GM12878 (cell line): ENCODE measurements at regions not wholly inside any gene's neighbourhood (a gene's known extent, or its start where the extent isn't known, plus 50 kb on each side); places are given as distances from the start of the nearest gene placed in this dataset.

Source experiments
- BHLHE40 ChIP-seq, 2 experiments: fragments of 450-650 bp in 1 of 2; IDR thresholded peaks; 2 replicates each; pipeline ENCODE4 v1.6.1; 2011 to 2017; ENCODE audit warnings: low read depth in 2 of 2, borderline replicate concordance in 1 of 2, improper control_type of control experiment in 1 of 2, low read length in 1 of 2, mild to moderate bottlenecking in 1 of 2
- EP300 ChIP-seq, 2 experiments: fragments of 150-350 bp in 1 of 2; IDR thresholded peaks; 2 replicates each; pipeline ENCODE4 v1.6.1; 2011 to 2012; ENCODE audit warnings: low read depth in 2 of 2, low read length in 2 of 2, borderline replicate concordance in 1 of 2, improper control_type of control experiment in 1 of 2, inconsistent platforms in 1 of 2; ENCODE audit not compliant: control insufficient read depth in 1 of 2
- FOXM1 ChIP-seq: IDR thresholded peaks from 2 replicates; pipeline ENCODE4 v1.6.1; 2012; ENCODE audit warnings: low read depth, mild to moderate bottlenecking, inconsistent platforms, low read length, moderate library complexity
- NFYB ChIP-seq: IDR thresholded peaks from 2 replicates; pipeline ENCODE4 v1.6.1; 2011; ENCODE audit warnings: low read depth, mild to moderate bottlenecking, low read length, improper control_type of control experiment, moderate library complexity; ENCODE audit not compliant: insufficient read depth
- PAX8 ChIP-seq: fragments of 450-650 bp; IDR thresholded peaks from 2 replicates; pipeline ENCODE4 v1.6.1; 2017; ENCODE audit warnings: mild to moderate bottlenecking, moderate library complexity
- POLR2AphosphoS2 ChIP-seq: IDR thresholded peaks from 2 replicates; pipeline ENCODE4 v1.6.1; 2011; ENCODE audit warnings: low read depth, mild to moderate bottlenecking, low read length, improper control_type of control experiment, moderate library complexity
- TF ChIP-seq, protein P1 (sequence below): fragments of 450-650 bp; conservative IDR thresholded peaks from 2 replicates; pipeline ENCODE4 v1.6.1; 2017; ENCODE audit warnings: mild to moderate bottlenecking, moderate library complexity
- TF ChIP-seq, protein P2 (sequence below): IDR thresholded peaks from 2 replicates; pipeline ENCODE4 v1.6.1; 2012; ENCODE audit warnings: low read depth, low read length, improper control_type of control experiment
- TF ChIP-seq, protein P3 (sequence below): IDR thresholded peaks from 2 replicates; pipeline ENCODE4 v1.6.1; 2012; ENCODE audit warnings: low read depth, low read length, improper control_type of control experiment
- TF ChIP-seq, protein P4 (sequence below), 3 experiments: IDR thresholded peaks in 2 of 3; conservative IDR thresholded peaks in 1 of 3; 2 replicates each; pipeline ENCODE4 v1.5.1; 2011; ENCODE audit warnings: low read depth in 3 of 3, low read length in 3 of 3, mild to moderate bottlenecking in 3 of 3, control low read depth in 2 of 3, moderate library complexity in 2 of 3, inconsistent platforms in 1 of 3, mixed read lengths in 1 of 3; ENCODE audit not compliant: control insufficient read depth in 2 of 3, insufficient read depth in 1 of 3; ENCODE audit errors: extremely low read depth in 1 of 3

DNA sequence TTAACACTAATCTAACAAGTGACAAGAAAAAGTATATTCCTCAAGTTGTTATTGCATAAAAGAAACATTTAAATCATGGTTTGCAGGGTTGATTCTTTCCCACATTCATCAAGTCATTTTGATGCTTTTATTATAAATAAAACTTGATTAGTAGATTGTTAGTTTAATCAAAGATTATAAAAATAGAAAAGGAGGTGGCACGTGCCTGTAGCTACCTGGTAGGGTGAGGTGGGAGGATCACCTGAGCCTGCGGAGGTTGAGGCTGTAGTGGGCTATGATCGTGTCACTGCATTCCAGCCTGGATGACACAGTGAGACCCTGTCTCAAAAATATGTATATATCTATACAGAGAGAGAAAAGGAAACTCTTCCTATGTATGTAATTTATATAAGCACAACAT lies 433.2 kb upstream of the RGS6 start:
- TF ChIP-seq, protein P1, sequence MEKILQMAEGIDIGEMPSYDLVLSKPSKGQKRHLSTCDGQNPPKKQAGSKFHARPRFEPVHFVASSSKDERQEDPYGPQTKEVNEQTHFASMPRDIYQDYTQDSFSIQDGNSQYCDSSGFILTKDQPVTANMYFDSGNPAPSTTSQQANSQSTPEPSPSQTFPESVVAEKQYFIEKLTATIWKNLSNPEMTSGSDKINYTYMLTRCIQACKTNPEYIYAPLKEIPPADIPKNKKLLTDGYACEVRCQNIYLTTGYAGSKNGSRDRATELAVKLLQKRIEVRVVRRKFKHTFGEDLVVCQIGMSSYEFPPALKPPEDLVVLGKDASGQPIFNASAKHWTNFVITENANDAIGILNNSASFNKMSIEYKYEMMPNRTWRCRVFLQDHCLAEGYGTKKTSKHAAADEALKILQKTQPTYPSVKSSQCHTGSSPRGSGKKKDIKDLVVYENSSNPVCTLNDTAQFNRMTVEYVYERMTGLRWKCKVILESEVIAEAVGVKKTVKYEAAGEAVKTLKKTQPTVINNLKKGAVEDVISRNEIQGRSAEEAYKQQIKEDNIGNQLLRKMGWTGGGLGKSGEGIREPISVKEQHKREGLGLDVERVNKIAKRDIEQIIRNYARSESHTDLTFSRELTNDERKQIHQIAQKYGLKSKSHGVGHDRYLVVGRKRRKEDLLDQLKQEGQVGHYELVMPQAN: no peak
- TF ChIP-seq, protein P2, sequence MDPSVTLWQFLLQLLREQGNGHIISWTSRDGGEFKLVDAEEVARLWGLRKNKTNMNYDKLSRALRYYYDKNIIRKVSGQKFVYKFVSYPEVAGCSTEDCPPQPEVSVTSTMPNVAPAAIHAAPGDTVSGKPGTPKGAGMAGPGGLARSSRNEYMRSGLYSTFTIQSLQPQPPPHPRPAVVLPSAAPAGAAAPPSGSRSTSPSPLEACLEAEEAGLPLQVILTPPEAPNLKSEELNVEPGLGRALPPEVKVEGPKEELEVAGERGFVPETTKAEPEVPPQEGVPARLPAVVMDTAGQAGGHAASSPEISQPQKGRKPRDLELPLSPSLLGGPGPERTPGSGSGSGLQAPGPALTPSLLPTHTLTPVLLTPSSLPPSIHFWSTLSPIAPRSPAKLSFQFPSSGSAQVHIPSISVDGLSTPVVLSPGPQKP: no peak
- TF ChIP-seq, protein P3, sequence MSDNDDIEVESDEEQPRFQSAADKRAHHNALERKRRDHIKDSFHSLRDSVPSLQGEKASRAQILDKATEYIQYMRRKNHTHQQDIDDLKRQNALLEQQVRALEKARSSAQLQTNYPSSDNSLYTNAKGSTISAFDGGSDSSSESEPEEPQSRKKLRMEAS: no peak
- no peak for TF ChIP-seq PAX8
- no peak for TF ChIP-seq EP300 (IDR thresholded peaks at IDR 0.05; ENCODE audit: borderline replicate concordance in 1 of 2, control insufficient read depth in 1 of 2, low read depth in 2 of 2, low read length in 2 of 2)
- no peak for TF ChIP-seq POLR2AphosphoS2
- TF ChIP-seq NFYB: no peak
- peak; percentile 70 to 78; a peak in 3 of 4 replicates for TF ChIP-seq BHLHE40 (IDR thresholded peaks at IDR 0.05; ENCODE audit: borderline replicate concordance in 1 of 2, low read depth in 2 of 2, low read length in 1 of 2)
- no peak for TF ChIP-seq FOXM1
- TF ChIP-seq, protein P4, sequence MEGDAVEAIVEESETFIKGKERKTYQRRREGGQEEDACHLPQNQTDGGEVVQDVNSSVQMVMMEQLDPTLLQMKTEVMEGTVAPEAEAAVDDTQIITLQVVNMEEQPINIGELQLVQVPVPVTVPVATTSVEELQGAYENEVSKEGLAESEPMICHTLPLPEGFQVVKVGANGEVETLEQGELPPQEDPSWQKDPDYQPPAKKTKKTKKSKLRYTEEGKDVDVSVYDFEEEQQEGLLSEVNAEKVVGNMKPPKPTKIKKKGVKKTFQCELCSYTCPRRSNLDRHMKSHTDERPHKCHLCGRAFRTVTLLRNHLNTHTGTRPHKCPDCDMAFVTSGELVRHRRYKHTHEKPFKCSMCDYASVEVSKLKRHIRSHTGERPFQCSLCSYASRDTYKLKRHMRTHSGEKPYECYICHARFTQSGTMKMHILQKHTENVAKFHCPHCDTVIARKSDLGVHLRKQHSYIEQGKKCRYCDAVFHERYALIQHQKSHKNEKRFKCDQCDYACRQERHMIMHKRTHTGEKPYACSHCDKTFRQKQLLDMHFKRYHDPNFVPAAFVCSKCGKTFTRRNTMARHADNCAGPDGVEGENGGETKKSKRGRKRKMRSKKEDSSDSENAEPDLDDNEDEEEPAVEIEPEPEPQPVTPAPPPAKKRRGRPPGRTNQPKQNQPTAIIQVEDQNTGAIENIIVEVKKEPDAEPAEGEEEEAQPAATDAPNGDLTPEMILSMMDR (IDR thresholded peaks at IDR 0.05 in 2 of 3, conservative IDR thresholded peaks at IDR 0.05 in 1 of 3; ENCODE audit: control insufficient read depth in 2 of 3, extremely low read depth in 1 of 3, insufficient read depth in 1 of 3, low read depth in 3 of 3, low read length in 3 of 3): no peak
